Endothelial cell (in vitro differentiated cells): ENCODE measurements at regions not wholly inside any gene's neighbourhood (a gene's known extent, or its start where the extent isn't known, plus 50 kb on each side); places are given as distances from the start of the nearest gene placed in this dataset.

Experiments used
- DNase-seq: peaks from one replicate; pipeline ENCODE4 v3.0.0; 2021; ENCODE audit warnings: low spot score
- H3K27ac Mint-ChIP-seq: one replicate; pipeline ENCODE4 v1.8.0; 2021; ENCODE audit warnings: mixed read lengths, inconsistent platforms; ENCODE audit not compliant: unreplicated experiment
- H3K27me3 Mint-ChIP-seq: one replicate; pipeline ENCODE4 v1.8.0; 2021; ENCODE audit warnings: mild to moderate bottlenecking, moderate library complexity, mixed read lengths, inconsistent platforms; ENCODE audit not compliant: unreplicated experiment
- H3K36me3 Mint-ChIP-seq: one replicate; pipeline ENCODE4 v1.8.0; 2021; ENCODE audit warnings: mild to moderate bottlenecking, low read depth, mixed read lengths, inconsistent platforms; ENCODE audit not compliant: unreplicated experiment
- H3K4me1 Mint-ChIP-seq: one replicate; pipeline ENCODE4 v1.8.0; 2021; ENCODE audit warnings: mild to moderate bottlenecking, mixed read lengths, inconsistent platforms; ENCODE audit not compliant: unreplicated experiment
- H3K4me3 Mint-ChIP-seq: one replicate; pipeline ENCODE4 v1.8.0; 2021; ENCODE audit warnings: mild to moderate bottlenecking, mixed read lengths, inconsistent platforms; ENCODE audit not compliant: unreplicated experiment
- H3K9me3 Mint-ChIP-seq: one replicate; pipeline ENCODE4 v1.8.0; 2021; ENCODE audit warnings: mixed read lengths, inconsistent platforms; ENCODE audit not compliant: unreplicated experiment
- TF ChIP-seq, protein P1 (sequence below): fragments of 200-600 bp; sonication (generic); IDR thresholded peaks from one replicate; pipeline ENCODE4 v1.5.0; 2021; ENCODE audit warnings: antibody characterized with exemption; ENCODE audit not compliant: unreplicated experiment

DNA sequence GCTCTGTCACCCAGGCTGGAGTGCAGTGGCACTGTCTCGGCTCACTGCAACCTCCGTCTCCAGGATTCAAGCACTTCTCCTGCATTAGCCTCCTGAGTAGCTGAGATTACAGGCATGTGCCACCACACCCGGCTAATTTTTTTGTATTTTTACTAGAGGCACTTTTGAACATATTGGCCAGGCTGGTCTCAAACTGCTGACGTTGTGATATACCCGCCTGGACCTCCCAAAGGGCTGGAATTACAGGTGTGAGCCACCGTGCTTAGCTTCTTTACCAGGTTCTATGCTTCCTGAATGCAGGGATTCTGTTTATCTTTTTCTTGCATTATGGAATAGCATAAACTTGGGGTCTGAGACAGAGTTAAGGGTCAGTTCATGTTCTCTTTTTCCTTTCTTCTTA lies 317.9 kb upstream of the RBFOX1 start:
- Mint-ChIP-seq H3K27ac (no peak overlapping the region), H3K4me3 (no peak overlapping the region), H3K27me3 (no peaks in the 10 kb centered on the region), H3K36me3 (peaks cover 2% of the 10 kb centered on the region), H3K9me3 (peaks cover 30% of the 10 kb centered on the region), H3K4me1 (no peaks in the 10 kb centered on the region)
- TF ChIP-seq, protein P1, sequence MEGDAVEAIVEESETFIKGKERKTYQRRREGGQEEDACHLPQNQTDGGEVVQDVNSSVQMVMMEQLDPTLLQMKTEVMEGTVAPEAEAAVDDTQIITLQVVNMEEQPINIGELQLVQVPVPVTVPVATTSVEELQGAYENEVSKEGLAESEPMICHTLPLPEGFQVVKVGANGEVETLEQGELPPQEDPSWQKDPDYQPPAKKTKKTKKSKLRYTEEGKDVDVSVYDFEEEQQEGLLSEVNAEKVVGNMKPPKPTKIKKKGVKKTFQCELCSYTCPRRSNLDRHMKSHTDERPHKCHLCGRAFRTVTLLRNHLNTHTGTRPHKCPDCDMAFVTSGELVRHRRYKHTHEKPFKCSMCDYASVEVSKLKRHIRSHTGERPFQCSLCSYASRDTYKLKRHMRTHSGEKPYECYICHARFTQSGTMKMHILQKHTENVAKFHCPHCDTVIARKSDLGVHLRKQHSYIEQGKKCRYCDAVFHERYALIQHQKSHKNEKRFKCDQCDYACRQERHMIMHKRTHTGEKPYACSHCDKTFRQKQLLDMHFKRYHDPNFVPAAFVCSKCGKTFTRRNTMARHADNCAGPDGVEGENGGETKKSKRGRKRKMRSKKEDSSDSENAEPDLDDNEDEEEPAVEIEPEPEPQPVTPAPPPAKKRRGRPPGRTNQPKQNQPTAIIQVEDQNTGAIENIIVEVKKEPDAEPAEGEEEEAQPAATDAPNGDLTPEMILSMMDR: no peak
- no peak for DNase-seq

DNA sequence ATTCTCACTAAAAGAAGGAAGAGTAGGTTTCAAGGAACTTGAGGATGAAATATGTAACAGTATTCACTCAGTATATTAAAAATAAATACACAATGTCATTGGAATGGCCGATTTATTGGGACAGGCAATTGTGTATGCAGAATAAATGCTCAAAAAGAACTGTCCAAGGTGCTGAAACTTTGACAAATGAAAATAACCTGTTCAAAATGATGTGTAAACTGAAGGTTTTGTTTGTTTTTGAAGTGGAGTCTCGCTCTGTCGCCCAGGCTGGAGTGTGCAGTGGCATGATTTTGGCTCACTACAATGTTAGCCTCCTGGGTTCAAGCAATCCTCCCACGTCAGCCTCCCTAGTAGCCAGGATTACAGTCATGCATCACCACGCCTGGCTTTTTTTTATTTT lies 318.7 kb upstream of the RBFOX1 start:
- peaks cover 26% of the 10 kb centered on the region for H3K9me3 Mint-ChIP-seq
- H3K4me1 Mint-ChIP-seq: no peaks in the 10 kb centered on the region
- H3K36me3 Mint-ChIP-seq: peaks cover 5% of the 10 kb centered on the region
- no peak overlapping the region for H3K27ac Mint-ChIP-seq
- DNase-seq: no peak
- TF ChIP-seq, protein P1: no peak
- no peak overlapping the region for H3K4me3 Mint-ChIP-seq
- H3K27me3 Mint-ChIP-seq: no peaks in the 10 kb centered on the region

GRCh38 chr16:7004266-7004665 lies 328.4 kb upstream of the RBFOX1 start:
- H3K36me3 Mint-ChIP-seq: peaks cover 7% of the 10 kb centered on the region
- H3K4me1 Mint-ChIP-seq: no peaks in the 10 kb centered on the region
- H3K27ac Mint-ChIP-seq: no peak overlapping the region
- DNase-seq: no peak
- TF ChIP-seq, protein P1: no peak
- no peak overlapping the region for H3K4me3 Mint-ChIP-seq
- H3K27me3 Mint-ChIP-seq: no peaks in the 10 kb centered on the region
- peaks cover 22% of the 10 kb centered on the region for H3K9me3 Mint-ChIP-seq

DNA sequence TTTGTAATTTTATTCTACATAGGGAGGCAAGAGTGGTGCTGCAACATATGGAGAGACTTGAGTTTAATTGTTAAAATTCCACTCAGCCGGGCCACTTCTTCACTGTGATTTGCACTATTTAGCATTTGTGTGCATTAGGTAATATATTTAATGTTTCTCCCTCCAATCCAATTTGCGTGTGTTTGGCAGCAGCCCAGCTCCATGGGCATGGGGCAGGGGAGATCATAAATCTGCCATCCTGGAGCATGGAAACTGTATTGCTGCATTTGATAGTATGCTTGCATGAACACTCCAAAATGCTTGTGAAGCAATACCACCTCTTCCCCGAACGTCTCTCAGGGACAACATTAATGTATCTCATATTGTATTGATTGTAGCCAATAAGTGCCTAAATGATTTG lies 339.1 kb upstream of the RBFOX1 start:
- TF ChIP-seq, protein P1: no peak
- Mint-ChIP-seq H3K4me3 (no peak overlapping the region), H3K36me3 (no peaks in the 10 kb centered on the region), H3K9me3 (peaks cover 39% of the 10 kb centered on the region), H3K4me1 (no peaks in the 10 kb centered on the region), H3K27me3 (no peaks in the 10 kb centered on the region), H3K27ac (no peak overlapping the region)
- no peak for DNase-seq

- H3K36me3 Mint-ChIP-seq: peaks cover 5% of the 10 kb centered on the region
- no peaks in the 10 kb centered on the region for H3K27me3 Mint-ChIP-seq
- no peak for DNase-seq
- H3K9me3 Mint-ChIP-seq: peaks cover 34% of the 10 kb centered on the region
- no peak overlapping the region for H3K4me3 Mint-ChIP-seq
- H3K27ac Mint-ChIP-seq: no peak overlapping the region
- TF ChIP-seq, protein P1: no peak
- H3K4me1 Mint-ChIP-seq: no peaks in the 10 kb centered on the region
Observed at GRCh38 chr16:6988846-6989245, 343.8 kb upstream of the RBFOX1 start.
